T47D (cell line): ENCODE measurements at regions not wholly inside any gene's neighbourhood (a gene's known extent, or its start where the extent isn't known, plus 50 kb on each side); places are given as distances from the start of the nearest gene placed in this dataset.

Experiments used
- DNase-seq, 2 experiments: peaks; one replicate each; pipeline versions ENCODE4 v3.0.0 to v3.0.0-alpha.2; 2011 to 2012; ENCODE audit warnings: low read depth in 1 of 2, low spot score in 1 of 2
- JUND ChIP-seq: IDR thresholded peaks from 2 replicates; pipeline ENCODE4 v1.6.1; 2012; ENCODE audit warnings: low read depth
- in situ Hi-C: cut with HindIII; loops from 2 replicates; pipeline ENCODE4 v1.10.0; 2016; ENCODE audit warnings: low sequenced_read_pairs, low pct_unique_long_range_greater_than_20kb

DNA sequence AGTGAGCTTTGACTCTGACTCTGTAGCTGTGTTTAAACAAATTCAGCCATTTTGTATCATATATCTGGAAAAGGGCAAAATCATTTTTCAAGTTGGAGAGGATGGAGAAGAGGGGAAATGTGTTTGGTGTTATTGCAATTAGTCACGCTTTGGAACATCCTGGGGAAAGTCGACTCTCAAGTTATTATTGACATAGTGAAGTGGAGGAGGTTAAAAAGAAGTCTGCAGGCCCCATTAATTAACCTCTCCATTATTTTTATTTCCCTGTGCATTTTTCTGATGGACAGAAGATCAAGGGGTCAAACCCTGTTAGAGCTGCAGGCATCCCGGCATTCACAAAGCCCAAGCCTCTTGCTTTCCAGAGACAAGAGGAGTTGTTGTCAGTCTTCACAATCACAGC, 132.6 kb downstream of the TEX36 start:
- in situ Hi-C loops, result no loop called here
- TF ChIP-seq JUND, result no peak
- DNase-seq, result no peak

DNA sequence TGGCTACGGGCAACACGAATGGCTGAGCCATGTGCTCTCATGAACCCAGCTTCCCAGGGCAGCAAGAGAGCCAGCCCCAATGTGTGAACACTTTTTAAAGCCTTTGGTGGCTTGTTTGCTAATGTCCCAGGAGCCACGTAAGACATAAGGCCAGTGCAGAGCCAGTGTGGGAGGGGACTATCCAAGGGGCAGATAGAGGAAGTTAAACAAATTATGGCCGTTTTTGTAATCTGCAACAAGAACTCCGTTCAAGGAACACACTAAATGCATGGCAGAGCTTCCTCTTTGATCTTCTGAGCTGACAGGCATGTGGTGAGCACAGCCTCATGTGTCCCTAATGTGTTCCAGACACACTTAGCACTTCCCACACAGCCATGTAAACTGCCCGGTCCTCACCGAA, 133.3 kb downstream of the TEX36 start:
- in situ Hi-C loops, result no loop called here
- no peak for TF ChIP-seq JUND
- no peak for DNase-seq

DNA sequence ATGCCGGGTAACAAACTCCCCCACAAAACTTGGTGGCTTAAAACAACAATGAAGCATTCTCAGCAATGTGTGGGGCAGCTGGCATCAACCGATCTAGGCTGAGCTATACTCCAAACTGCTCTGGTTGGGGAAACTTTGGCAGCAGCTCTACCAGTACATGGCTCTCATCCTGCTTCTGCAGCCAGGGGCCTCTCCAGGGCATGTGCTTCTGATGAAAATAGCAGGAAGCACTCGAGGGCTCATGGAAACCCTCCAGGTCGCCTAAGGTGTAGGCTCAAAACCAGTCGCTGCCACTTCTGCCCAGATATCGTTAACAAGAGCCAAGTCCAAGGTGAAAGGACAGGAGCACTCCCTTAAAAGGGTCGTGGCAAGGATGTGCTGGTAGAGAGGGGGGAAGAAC, 134.1 kb downstream of the TEX36 start:
- in situ Hi-C loops, result no loop called here
- TF ChIP-seq JUND, result no peak
- no peak for DNase-seq

DNA sequence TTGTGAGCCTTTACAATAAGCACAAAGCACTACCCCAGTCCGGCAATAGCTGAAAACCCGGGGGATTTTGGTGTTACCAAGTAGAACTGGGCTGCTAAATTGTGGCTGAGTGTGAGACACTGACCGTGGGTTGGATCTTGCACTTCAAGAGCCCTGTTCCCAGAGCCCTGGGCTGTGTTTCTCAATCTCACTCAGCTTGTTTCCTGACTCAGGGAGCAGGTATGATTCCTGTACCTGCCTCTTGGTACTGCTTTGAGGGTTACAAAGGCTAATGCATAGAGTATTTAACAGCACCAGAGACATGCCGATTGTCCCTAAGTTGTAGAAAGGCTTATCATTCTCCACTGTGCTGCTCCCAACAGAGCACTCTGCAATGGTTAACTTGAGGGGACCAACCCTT, 134.6 kb downstream of the TEX36 start:
- TF ChIP-seq JUND, result no peak
- DNase-seq, result peak in 1 of 2 experiments; percentile 9
- in situ Hi-C loops, result no loop called here

DNA sequence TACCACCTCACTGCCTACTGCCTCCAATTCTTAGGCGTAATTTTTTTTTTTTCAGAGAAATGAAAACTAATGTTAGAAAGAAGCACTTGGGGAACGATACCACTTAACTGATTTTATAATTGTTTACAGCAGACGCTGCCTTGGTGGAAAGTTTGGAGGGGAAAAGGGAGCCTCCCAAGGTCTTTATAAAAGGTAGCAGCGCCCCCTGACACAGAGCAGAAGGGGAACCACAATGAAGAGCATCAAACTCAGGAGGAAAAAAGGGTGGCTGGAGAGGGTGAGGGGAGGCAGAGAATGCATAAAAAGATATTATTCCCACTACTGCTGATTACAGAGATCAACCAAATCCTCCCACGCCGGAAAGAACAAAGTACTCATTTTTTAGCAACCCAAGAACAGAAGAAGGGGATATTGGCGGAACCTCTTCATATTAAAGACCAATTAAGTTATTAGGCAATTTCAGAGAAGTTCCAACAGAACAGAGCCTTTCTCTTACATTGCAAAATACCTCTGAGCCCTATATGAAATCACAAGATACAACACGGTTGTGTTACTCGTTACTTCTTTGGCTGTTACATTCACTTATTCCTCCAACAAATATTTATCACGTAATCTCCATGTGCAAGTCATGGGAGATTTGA, 135.8 kb downstream of the TEX36 start:
- TF ChIP-seq JUND, result no peak
- DNase-seq, result no peak
- in situ Hi-C loops, result no loop called here

DNA sequence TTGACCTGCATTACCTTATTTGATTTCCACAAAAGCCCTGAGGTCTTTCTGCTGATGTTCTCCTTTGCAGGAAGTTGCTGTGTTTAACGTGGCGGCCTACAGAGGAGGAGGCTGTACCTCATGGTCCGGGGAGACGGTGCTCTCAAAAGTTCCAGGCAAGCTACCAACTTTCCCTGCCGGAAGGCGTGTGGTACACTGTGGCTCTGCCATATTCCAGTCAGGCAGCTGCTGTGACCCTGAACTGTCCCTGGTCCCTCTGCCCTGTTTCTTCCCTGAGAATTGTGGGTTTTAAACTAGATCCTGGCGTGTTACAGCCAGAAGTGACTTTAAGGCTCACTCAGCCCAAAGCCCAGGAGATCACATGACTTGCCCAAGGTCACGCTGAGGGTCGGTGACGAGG, 139.2 kb downstream of the TEX36 start:
- TF ChIP-seq JUND, result no peak
- in situ Hi-C loops, result no loop called here
- no peak for DNase-seq

DNA sequence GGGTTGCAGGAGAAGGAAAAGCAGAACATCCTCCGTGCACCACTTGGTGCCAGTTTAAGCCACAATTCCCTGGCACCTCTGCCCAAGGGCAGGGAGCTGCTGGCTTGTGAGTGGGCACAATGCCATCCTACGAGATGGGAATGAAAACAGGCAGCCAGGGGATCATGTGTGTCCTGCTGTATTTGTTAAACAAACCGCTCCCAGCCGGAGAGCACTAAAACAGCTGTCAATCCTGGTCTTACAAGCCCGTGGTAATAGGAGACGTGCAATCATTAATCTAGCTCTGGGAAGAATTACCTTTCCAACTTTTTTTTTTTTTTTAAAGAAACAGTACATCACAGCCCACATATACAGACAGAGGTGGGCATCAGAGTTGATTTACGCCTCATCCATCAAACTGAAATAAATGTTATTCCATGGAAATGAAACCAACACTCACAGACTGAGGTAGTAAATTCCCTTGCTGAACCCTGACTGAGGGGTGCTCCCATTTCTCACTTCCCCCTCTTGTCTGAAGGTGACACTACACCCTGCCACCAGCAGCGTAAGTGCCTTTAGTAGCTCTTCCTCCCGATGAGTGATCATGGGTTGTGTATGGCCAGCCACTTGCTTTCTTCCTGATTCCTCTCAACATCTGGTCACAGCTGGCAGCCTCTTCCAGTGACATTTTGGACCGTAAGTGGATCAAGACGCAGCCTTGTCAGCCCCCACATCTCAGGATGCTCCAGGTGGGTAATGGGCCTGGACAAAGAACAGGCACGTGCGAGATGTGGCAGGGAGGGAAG, 143.8 kb downstream of the TEX36 start:
- DNase-seq, result peak; percentile 11 to 80
- in situ Hi-C loops, result no loop called here
- TF ChIP-seq JUND, result no peak

DNA sequence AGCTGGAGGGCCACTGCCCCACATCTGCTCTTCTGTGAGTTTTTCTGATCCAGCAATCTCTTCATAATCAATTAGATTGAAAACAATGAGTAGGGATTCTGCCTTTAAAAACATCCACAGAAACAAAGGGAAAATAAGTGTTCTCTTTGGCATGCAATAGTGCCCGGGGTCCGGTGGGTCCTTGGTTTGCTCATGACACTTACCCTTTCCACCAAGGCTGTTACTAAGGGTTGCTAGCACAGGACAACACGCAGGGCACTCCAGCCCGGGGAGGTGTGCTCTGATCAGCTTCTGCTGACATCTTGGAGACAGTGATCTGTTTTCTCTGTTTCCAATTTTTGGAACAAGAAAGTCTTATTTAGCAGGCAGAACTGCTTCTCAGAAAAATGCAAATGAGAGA, 146.7 kb downstream of the TEX36 start:
- TF ChIP-seq JUND, result no peak
- DNase-seq, result no peak
- in situ Hi-C loops, result no loop called here

DNA sequence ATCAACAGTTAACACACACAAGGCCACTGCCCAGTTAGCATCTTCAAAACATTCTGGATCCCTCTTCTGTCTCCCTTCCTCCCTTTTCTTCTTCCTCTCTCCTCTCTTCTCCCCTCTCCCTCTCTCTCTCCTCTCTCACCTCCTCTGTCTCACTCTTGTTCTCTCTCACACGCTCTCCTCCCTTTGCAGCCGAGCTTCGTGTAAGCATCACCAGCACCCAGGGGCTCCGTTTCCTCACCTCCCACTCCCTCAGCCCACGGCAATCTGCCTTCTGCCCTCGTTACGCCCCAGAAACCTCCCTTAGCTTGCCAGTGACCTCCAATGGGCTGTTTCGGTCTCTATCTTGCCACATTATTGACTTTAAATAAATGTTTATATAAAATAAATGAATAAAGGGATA, 147.4 kb downstream of the TEX36 start:
- no peak for TF ChIP-seq JUND
- DNase-seq, result no peak
- in situ Hi-C loops, result no loop called here

DNA sequence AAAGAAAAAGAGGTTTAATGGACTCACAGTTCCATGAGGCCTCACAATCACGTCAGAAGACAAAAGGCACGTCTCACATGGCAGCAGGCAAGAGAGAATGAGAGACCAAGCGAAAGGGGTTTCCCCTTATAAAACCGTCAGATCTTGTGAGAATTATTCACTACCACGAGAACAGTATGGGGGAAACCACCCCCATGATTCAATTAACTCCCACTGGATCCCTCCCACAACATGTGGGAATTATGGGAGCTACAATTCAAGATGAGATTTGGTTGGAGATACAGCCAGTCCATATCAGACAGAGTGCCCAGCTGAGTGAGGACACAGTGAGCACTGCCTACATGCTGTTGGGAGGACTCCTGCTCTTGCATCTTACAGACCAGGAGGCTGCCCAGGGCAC, 148.4 kb downstream of the TEX36 start:
- no peak for TF ChIP-seq JUND
- DNase-seq, result no peak
- in situ Hi-C loops, result no loop called here

DNA sequence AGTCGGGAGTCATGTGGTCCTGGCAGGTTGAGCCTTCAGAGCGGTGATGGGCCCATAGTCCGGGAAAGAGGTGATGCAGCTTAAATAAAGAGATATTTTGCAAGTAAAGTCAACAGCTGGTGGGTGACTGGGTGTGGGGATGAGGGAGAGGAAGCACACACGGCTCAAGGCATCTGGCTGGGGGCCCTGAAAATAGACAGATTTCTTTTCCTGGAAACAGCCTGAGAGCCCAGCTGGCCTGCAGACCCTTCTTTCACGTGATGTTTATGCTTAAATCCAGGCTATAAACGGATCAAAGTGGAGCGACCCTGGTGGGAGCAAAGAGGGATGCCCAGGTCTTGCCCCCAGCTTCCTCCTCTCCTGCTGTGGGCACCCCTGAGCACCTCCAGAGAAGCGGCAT, 149.1 kb downstream of the TEX36 start:
- in situ Hi-C loops, result no loop called here
- no peak for TF ChIP-seq JUND
- no peak for DNase-seq

DNA sequence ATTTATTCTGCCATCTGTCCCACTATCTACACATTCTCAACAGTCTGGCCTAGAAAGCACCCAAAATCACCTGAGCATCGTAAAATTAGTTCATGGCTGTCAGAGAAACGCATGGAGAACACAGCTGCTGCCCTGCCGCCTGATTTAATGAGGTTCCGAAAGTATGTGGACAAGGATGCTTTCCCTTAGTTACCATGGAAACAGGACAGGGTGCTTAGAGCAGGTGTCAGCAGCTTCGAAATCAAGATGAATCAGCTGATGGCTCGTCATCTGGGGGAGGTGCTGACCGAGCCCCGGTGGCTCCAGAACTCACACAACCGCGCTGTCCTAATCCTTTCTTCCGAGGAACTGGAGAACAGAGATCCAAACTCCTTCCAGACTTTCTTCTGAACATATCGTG, 151.5 kb downstream of the TEX36 start:
- no peak for TF ChIP-seq JUND
- DNase-seq, result peak in 1 of 2 experiments; percentile 4
- in situ Hi-C loops, result no loop called here

DNA sequence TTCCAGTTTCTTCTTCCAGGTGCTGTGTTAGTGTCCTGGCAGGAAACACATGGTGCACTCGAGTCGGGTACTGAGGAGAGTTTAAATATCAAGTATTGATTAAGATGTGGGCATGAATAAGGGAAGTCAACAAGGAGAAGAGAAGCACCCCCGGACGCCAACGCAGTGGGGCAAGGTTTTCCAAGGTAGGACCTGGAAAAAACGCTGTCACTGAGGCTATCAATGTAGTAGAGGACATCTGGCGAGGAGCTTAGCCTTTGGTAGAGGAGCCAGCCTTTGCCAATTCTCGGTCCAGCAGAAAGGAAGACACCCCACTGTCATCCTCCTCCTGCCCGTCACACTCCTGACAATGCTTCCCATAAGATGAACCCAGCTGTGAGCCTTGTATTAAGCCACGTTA, 159.6 kb downstream of the TEX36 start:
- in situ Hi-C loops, result no loop called here
- no peak for DNase-seq
- TF ChIP-seq JUND, result no peak
